ENCODE measurements at regions not wholly inside any gene's neighbourhood (a gene's known extent, or its start where the extent isn't known, plus 50 kb on each side); places are given as distances from the start of the nearest gene placed in this dataset.
A peak's percentile ranks its signal among the peaks of the same experiment; 100 is the strongest.

GRCh38 chrX:36908801-36909675 is 99.1 kb upstream of the FAM47C start:
- FAIRE-seq (peak; percentile 61), DNase-seq (ENCODE audit: extremely low spot score, insufficient read length, low read depth) (no peak)

GRCh38 chrX:36909676-36910030 is 98.5 kb upstream of the FAM47C start:
- no peak for DNase-seq (ENCODE audit: extremely low spot score, insufficient read length, low read depth)
- no peak for FAIRE-seq

- FAIRE-seq, result no peak
Observed at GRCh38 chrX:36913551-36913950, 94.6 kb upstream of the FAM47C start.

GRCh38 chrX:36916941-36917340 is 91.2 kb upstream of the FAM47C start:
- FAIRE-seq (no peak), DNase-seq (ENCODE audit: extremely low spot score, insufficient read length, low read depth) (no peak)

More at GRCh38 chrX:36913551-36913950, 94.6 kb upstream of the FAM47C start:
- no peak for DNase-seq (ENCODE audit: extremely low spot score, insufficient read length, low read depth)

- FAIRE-seq (no peak), DNase-seq (ENCODE audit: extremely low spot score, insufficient read length, low read depth) (no peak)
Observed at GRCh38 chrX:36927712-36928111, 80.5 kb upstream of the FAM47C start.

- FAIRE-seq, result peak; percentile 46
Observed at GRCh38 chrX:36930491-36930890, 77.7 kb upstream of the FAM47C start.

GRCh38 chrX:36947214-36947613 is 61.0 kb upstream of the FAM47C start:
- DNase-seq (ENCODE audit: extremely low spot score, insufficient read length, low read depth) (no peak), FAIRE-seq (no peak)

More at GRCh38 chrX:36930491-36930890, 77.7 kb upstream of the FAM47C start:
- DNase-seq (ENCODE audit: extremely low spot score, insufficient read length, low read depth), result no peak

- DNase-seq (ENCODE audit: extremely low spot score, insufficient read length, low read depth) (no peak), FAIRE-seq (no peak)
Observed at GRCh38 chrX:36950495-36951253, 57.5 kb upstream of the FAM47C start.

- DNase-seq (ENCODE audit: extremely low spot score, insufficient read length, low read depth) (no peak), FAIRE-seq (no peak)
Observed at GRCh38 chrX:36957425-36958328, 50.5 kb upstream of the FAM47C start.

Data from GM18507 (cell line).